ENCODE measurements at regions not wholly inside any gene's neighbourhood (a gene's known extent, or its start where the extent isn't known, plus 50 kb on each side); places are given as distances from the start of the nearest gene placed in this dataset.

GRCh38 chr6:209432-210103 is 82.7 kb upstream of the DUSP22 start:
- Histone ChIP-seq H3K4me2 (ENCODE audit: low read depth, low read length, poor library complexity, severe bottlenecking) (no peak overlapping the region), H2AFZ (ENCODE audit: low read length) (no peak overlapping the region), H3K4me1 (ENCODE audit: low read length) (no peaks in the 10 kb centered on the region), H3K27ac (ENCODE audit: low read length) (no peak overlapping the region), H3K9ac (ENCODE audit: low read length) (no peak overlapping the region), H3K9me3 (ENCODE audit: low read length) (no peaks in the 10 kb centered on the region), H3K79me2 (ENCODE audit: low read length) (no peaks in the 10 kb centered on the region), H3K9me2 (replicated peaks; ENCODE audit: insufficient read depth, low read length) (no peaks in the 10 kb centered on the region), H3K36me3 (ENCODE audit: insufficient read depth, low read length) (no peaks in the 10 kb centered on the region), H4K20me1 (ENCODE audit: insufficient read depth, low read depth, low read length) (no peaks in the 10 kb centered on the region), H3K4me3 (ENCODE audit: low read length) (no peak overlapping the region), H3K27me3 (ENCODE audit: low read length) (no peaks in the 10 kb centered on the region)
- DNase-seq = peak; percentile 4

- peak; percentile 19 for DNase-seq
- Histone ChIP-seq H3K9me2 (replicated peaks; ENCODE audit: insufficient read depth, low read length) (no peaks in the 10 kb centered on the region), H3K9ac (ENCODE audit: low read length) (no peak overlapping the region), H3K36me3 (ENCODE audit: insufficient read depth, low read length) (no peaks in the 10 kb centered on the region), H2AFZ (ENCODE audit: low read length) (no peak overlapping the region), H3K9me3 (ENCODE audit: low read length) (no peaks in the 10 kb centered on the region), H4K20me1 (ENCODE audit: insufficient read depth, low read depth, low read length) (no peaks in the 10 kb centered on the region), H3K27ac (ENCODE audit: low read length) (no peak overlapping the region), H3K79me2 (ENCODE audit: low read length) (no peaks in the 10 kb centered on the region), H3K4me3 (ENCODE audit: low read length) (no peak overlapping the region), H3K4me2 (ENCODE audit: low read depth, low read length, poor library complexity, severe bottlenecking) (no peak overlapping the region), H3K27me3 (ENCODE audit: low read length) (no peaks in the 10 kb centered on the region), H3K4me1 (ENCODE audit: low read length) (no peaks in the 10 kb centered on the region)
These were observed 82.2 kb upstream of the DUSP22 start for GRCh38 chr6:210104-210456.

GRCh38 chr6:210778-211374 is 81.4 kb upstream of the DUSP22 start:
- no peaks in the 10 kb centered on the region for H3K9me3 ChIP-seq (ENCODE audit: low read length)
- H3K79me2 ChIP-seq (ENCODE audit: low read length) = no peaks in the 10 kb centered on the region
- H3K4me1 ChIP-seq (ENCODE audit: low read length) = no peaks in the 10 kb centered on the region
- H4K20me1 ChIP-seq (ENCODE audit: insufficient read depth, low read depth, low read length) = no peaks in the 10 kb centered on the region
- H3K27me3 ChIP-seq (ENCODE audit: low read length) = no peaks in the 10 kb centered on the region
- DNase-seq = peak; percentile 29
- no peak overlapping the region for H3K4me3 ChIP-seq (ENCODE audit: low read length)
- H3K9ac ChIP-seq (ENCODE audit: low read length) = no peak overlapping the region
- no peak overlapping the region for H2AFZ ChIP-seq (ENCODE audit: low read length)
- H3K27ac ChIP-seq (ENCODE audit: low read length) = no peak overlapping the region
- no peak overlapping the region for H3K4me2 ChIP-seq (ENCODE audit: low read depth, low read length, poor library complexity, severe bottlenecking)
- no peaks in the 10 kb centered on the region for H3K36me3 ChIP-seq (ENCODE audit: insufficient read depth, low read length)
- H3K9me2 ChIP-seq (replicated peaks; ENCODE audit: insufficient read depth, low read length) = no peaks in the 10 kb centered on the region

GRCh38 chr6:211871-212497 is 80.3 kb upstream of the DUSP22 start:
- Histone ChIP-seq H3K36me3 (ENCODE audit: insufficient read depth, low read length) (no peaks in the 10 kb centered on the region), H4K20me1 (ENCODE audit: insufficient read depth, low read depth, low read length) (no peaks in the 10 kb centered on the region), H3K9me3 (ENCODE audit: low read length) (no peaks in the 10 kb centered on the region), H2AFZ (ENCODE audit: low read length) (no peak overlapping the region), H3K4me1 (ENCODE audit: low read length) (peaks cover 8% of the 10 kb centered on the region), H3K79me2 (ENCODE audit: low read length) (no peaks in the 10 kb centered on the region), H3K9ac (ENCODE audit: low read length) (no peak overlapping the region), H3K27me3 (ENCODE audit: low read length) (no peaks in the 10 kb centered on the region), H3K9me2 (replicated peaks; ENCODE audit: insufficient read depth, low read length) (no peaks in the 10 kb centered on the region), H3K4me2 (ENCODE audit: low read depth, low read length, poor library complexity, severe bottlenecking) (no peak overlapping the region), H3K4me3 (ENCODE audit: low read length) (no peak overlapping the region), H3K27ac (ENCODE audit: low read length) (no peak overlapping the region)
- peak; percentile 27 for DNase-seq

- H3K36me3 ChIP-seq (ENCODE audit: insufficient read depth, low read length) = no peaks in the 10 kb centered on the region
- H3K79me2 ChIP-seq (ENCODE audit: low read length) = no peaks in the 10 kb centered on the region
- H3K9ac ChIP-seq (ENCODE audit: low read length) = no peak overlapping the region
- no peaks in the 10 kb centered on the region for H3K27me3 ChIP-seq (ENCODE audit: low read length)
- H3K4me2 ChIP-seq (ENCODE audit: low read depth, low read length, poor library complexity, severe bottlenecking) = no peak overlapping the region
- no peak for DNase-seq
- no peak overlapping the region for H3K27ac ChIP-seq (ENCODE audit: low read length)
- no peaks in the 10 kb centered on the region for H4K20me1 ChIP-seq (ENCODE audit: insufficient read depth, low read depth, low read length)
- no peaks in the 10 kb centered on the region for H3K9me3 ChIP-seq (ENCODE audit: low read length)
- no peak overlapping the region for H2AFZ ChIP-seq (ENCODE audit: low read length)
- peaks cover 17% of the 10 kb centered on the region for H3K4me1 ChIP-seq (ENCODE audit: low read length)
- H3K9me2 ChIP-seq (replicated peaks; ENCODE audit: insufficient read depth, low read length) = no peaks in the 10 kb centered on the region
- no peak overlapping the region for H3K4me3 ChIP-seq (ENCODE audit: low read length)
These were observed 79.0 kb upstream of the DUSP22 start for GRCh38 chr6:213284-213683.

GRCh38 chr6:214428-214827 is 77.9 kb upstream of the DUSP22 start:
- no peak for DNase-seq
- no peak overlapping the region for H2AFZ ChIP-seq (ENCODE audit: low read length)
- H3K4me2 ChIP-seq (ENCODE audit: low read depth, low read length, poor library complexity, severe bottlenecking) = no peak overlapping the region
- H3K27ac ChIP-seq (ENCODE audit: low read length) = no peak overlapping the region
- H3K9ac ChIP-seq (ENCODE audit: low read length) = no peak overlapping the region
- H4K20me1 ChIP-seq (ENCODE audit: insufficient read depth, low read depth, low read length) = no peaks in the 10 kb centered on the region
- no peaks in the 10 kb centered on the region for H3K36me3 ChIP-seq (ENCODE audit: insufficient read depth, low read length)
- no peak overlapping the region for H3K4me3 ChIP-seq (ENCODE audit: low read length)
- H3K4me1 ChIP-seq (ENCODE audit: low read length) = peaks cover 23% of the 10 kb centered on the region
- no peaks in the 10 kb centered on the region for H3K79me2 ChIP-seq (ENCODE audit: low read length)
- H3K9me2 ChIP-seq (replicated peaks; ENCODE audit: insufficient read depth, low read length) = no peaks in the 10 kb centered on the region
- no peaks in the 10 kb centered on the region for H3K27me3 ChIP-seq (ENCODE audit: low read length)
- no peaks in the 10 kb centered on the region for H3K9me3 ChIP-seq (ENCODE audit: low read length)

- Histone ChIP-seq H3K9ac (ENCODE audit: low read length) (no peak overlapping the region), H3K27ac (ENCODE audit: low read length) (no peak overlapping the region), H3K79me2 (ENCODE audit: low read length) (no peaks in the 10 kb centered on the region), H3K4me3 (ENCODE audit: low read length) (no peak overlapping the region), H3K4me1 (ENCODE audit: low read length) (peaks cover 26% of the 10 kb centered on the region), H3K36me3 (ENCODE audit: insufficient read depth, low read length) (no peaks in the 10 kb centered on the region), H3K4me2 (ENCODE audit: low read depth, low read length, poor library complexity, severe bottlenecking) (no peak overlapping the region), H2AFZ (ENCODE audit: low read length) (no peak overlapping the region), H3K9me2 (replicated peaks; ENCODE audit: insufficient read depth, low read length) (no peaks in the 10 kb centered on the region), H4K20me1 (ENCODE audit: insufficient read depth, low read depth, low read length) (no peaks in the 10 kb centered on the region), H3K27me3 (ENCODE audit: low read length) (no peaks in the 10 kb centered on the region), H3K9me3 (ENCODE audit: low read length) (no peaks in the 10 kb centered on the region)
- peak; percentile 31 for DNase-seq
These were observed 76.8 kb upstream of the DUSP22 start for GRCh38 chr6:215335-216034.

GRCh38 chr6:217048-217659 is 75.1 kb upstream of the DUSP22 start:
- H3K4me2 ChIP-seq (ENCODE audit: low read depth, low read length, poor library complexity, severe bottlenecking) = no peak overlapping the region

More at GRCh38 chr6:217048-217659, 75.1 kb upstream of the DUSP22 start:
- H3K4me1 ChIP-seq (ENCODE audit: low read length) = peaks cover 26% of the 10 kb centered on the region
- no peaks in the 10 kb centered on the region for H3K9me3 ChIP-seq (ENCODE audit: low read length)
- H3K27me3 ChIP-seq (ENCODE audit: low read length) = no peaks in the 10 kb centered on the region
- H3K4me3 ChIP-seq (ENCODE audit: low read length) = no peak overlapping the region
- H3K79me2 ChIP-seq (ENCODE audit: low read length) = no peaks in the 10 kb centered on the region
- no peak overlapping the region for H3K9ac ChIP-seq (ENCODE audit: low read length)
- H2AFZ ChIP-seq (ENCODE audit: low read length) = no peak overlapping the region
- H3K36me3 ChIP-seq (ENCODE audit: insufficient read depth, low read length) = no peaks in the 10 kb centered on the region
- no peaks in the 10 kb centered on the region for H3K9me2 ChIP-seq (replicated peaks; ENCODE audit: insufficient read depth, low read length)
- H3K27ac ChIP-seq (ENCODE audit: low read length) = no peak overlapping the region
- peak; percentile 81 for DNase-seq
- no peaks in the 10 kb centered on the region for H4K20me1 ChIP-seq (ENCODE audit: insufficient read depth, low read depth, low read length)

Data from Karpas-422 (cell line).